RWPE2 (cell line): ENCODE measurements at regions not wholly inside any gene's neighbourhood (a gene's known extent, or its start where the extent isn't known, plus 50 kb on each side); places are given as distances from the start of the nearest gene placed in this dataset.

Experiments used
- ATAC-seq: fragments of 200-7000 bp; cut with Tn5 transposase; 3 replicates; pipeline ENCODE4 v1.9.1; 2021; ENCODE audit warnings: low read depth
- DNase-seq: peaks from one replicate; pipeline ENCODE4 v3.0.0-alpha.2; 2020; ENCODE audit warnings: low spot score
- H3K27ac ChIP-seq: fragments of 450-650 bp; 2 replicates; pipeline ENCODE4 v1.5.1; 2017; ENCODE audit warnings: mild to moderate bottlenecking; ENCODE audit not compliant: poor library complexity, severe bottlenecking
- H3K27me3 ChIP-seq: fragments of 250-450 bp; sonication (Bioruptor Pico); 2 replicates; pipeline ENCODE4 v1.5.1; 2021; ENCODE audit warnings: mild to moderate bottlenecking, moderate library complexity; ENCODE audit not compliant: insufficient read depth, poor library complexity, severe bottlenecking
- H3K36me3 ChIP-seq: fragments of 250-450 bp; sonication (Bioruptor Pico); 2 replicates; pipeline ENCODE4 v1.5.1; 2020; ENCODE audit warnings: low read depth, mild to moderate bottlenecking, moderate library complexity
- H3K4me1 ChIP-seq: fragments of 250-450 bp; sonication (Bioruptor Pico); 2 replicates; pipeline ENCODE4 v1.5.1; 2021; ENCODE audit warnings: mild to moderate bottlenecking, moderate library complexity; ENCODE audit not compliant: insufficient read depth, poor library complexity, severe bottlenecking
- H3K4me3 ChIP-seq: fragments of 250-450 bp; sonication (Bioruptor Pico); 2 replicates; pipeline ENCODE4 v1.5.1; 2021; ENCODE audit warnings: mild to moderate bottlenecking, moderate library complexity; ENCODE audit not compliant: severe bottlenecking
- H3K9me3 ChIP-seq: fragments of 250-450 bp; sonication (Bioruptor Pico); 2 replicates; pipeline ENCODE4 v1.5.1; 2021; ENCODE audit warnings: mild to moderate bottlenecking, moderate library complexity; ENCODE audit not compliant: severe bottlenecking
- TF ChIP-seq, protein P1 (sequence below): fragments of 450-650 bp; IDR thresholded peaks from one replicate; pipeline ENCODE4 v1.5.1; 2017; ENCODE audit warnings: mild to moderate bottlenecking, moderate library complexity; ENCODE audit not compliant: poor library complexity, severe bottlenecking

DNA sequence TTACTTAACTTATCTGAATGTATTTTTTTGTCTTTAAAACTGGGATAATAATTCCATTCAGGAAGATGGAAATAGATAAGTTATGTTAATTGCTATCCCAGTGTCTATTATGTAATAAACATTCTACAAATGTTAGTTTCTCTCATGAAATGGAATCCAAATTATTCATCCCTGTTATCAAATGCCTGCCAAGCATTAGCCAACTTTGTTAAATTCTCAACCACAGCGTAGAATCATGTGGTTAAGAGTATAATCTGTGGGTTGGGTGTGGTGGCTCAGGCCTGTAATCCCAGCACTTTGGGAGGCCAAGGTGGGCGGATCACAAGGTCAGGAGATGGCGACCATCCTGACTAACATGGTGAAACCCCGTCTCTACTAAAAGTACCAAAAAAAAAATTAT, 912.9 kb upstream of the SEMA6A start:
- TF ChIP-seq, protein P1, sequence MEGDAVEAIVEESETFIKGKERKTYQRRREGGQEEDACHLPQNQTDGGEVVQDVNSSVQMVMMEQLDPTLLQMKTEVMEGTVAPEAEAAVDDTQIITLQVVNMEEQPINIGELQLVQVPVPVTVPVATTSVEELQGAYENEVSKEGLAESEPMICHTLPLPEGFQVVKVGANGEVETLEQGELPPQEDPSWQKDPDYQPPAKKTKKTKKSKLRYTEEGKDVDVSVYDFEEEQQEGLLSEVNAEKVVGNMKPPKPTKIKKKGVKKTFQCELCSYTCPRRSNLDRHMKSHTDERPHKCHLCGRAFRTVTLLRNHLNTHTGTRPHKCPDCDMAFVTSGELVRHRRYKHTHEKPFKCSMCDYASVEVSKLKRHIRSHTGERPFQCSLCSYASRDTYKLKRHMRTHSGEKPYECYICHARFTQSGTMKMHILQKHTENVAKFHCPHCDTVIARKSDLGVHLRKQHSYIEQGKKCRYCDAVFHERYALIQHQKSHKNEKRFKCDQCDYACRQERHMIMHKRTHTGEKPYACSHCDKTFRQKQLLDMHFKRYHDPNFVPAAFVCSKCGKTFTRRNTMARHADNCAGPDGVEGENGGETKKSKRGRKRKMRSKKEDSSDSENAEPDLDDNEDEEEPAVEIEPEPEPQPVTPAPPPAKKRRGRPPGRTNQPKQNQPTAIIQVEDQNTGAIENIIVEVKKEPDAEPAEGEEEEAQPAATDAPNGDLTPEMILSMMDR = no peak
- no peaks in the 10 kb centered on the region for H3K36me3 ChIP-seq
- peaks cover 2% of the 10 kb centered on the region for H3K9me3 ChIP-seq
- DNase-seq = no peak
- no peaks in the 10 kb centered on the region for H3K27me3 ChIP-seq
- H3K4me3 ChIP-seq = no peak overlapping the region
- H3K27ac ChIP-seq = no peak overlapping the region
- peaks cover 5% of the 10 kb centered on the region for H3K4me1 ChIP-seq
- ATAC-seq = no peak

DNA sequence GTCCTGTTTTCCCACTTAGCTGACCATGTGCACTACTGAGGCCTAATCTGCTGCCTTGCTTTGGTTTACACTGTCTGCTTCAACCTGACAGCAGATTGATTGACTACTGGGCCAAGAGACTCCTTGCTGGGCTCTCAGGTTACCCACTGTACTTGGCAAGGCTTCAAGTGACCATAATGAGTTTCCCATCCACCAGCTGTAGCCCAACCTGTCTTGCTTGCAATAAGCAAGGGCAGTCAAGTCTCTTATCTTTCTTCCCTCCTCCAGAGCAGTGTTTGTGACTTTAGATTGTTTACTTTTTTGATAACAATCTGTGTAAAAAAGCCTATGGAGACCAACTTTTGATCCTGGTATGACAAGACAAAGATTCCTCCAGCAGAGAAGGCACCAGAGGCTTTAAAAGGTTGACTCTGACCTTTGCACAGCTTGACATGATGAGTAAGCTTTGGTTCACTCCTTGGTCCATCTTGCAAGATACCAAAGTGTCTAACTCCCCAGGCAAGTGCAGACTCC, 912.3 kb upstream of the SEMA6A start:
- ATAC-seq (no peak), DNase-seq (no peak)
- peaks cover 5% of the 10 kb centered on the region for H3K4me1 ChIP-seq
- H3K27me3 ChIP-seq = no peaks in the 10 kb centered on the region
- TF ChIP-seq, protein P1 = no peak
- no peak overlapping the region for H3K27ac ChIP-seq
- H3K4me3 ChIP-seq = no peak overlapping the region
- H3K36me3 ChIP-seq = no peaks in the 10 kb centered on the region
- peaks cover 2% of the 10 kb centered on the region for H3K9me3 ChIP-seq

DNA sequence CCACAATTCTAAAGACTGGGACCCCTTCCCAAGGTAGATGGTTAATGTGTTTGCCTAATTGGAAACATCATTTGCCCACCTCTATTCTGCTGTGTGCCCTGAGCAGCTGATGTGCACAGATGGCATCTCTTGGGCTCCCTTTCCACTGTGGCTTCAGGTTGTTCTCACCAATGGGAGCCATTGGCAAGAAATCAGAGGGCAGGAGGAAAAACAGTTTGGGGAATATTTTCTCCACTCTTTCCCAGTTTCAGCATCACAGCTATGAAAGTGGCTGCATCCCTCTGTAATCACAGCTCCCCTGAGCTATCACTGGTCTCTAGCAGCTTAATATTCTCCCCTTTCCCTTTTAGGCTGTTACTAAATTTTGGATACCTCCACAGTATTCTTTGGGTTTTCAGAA, 911.6 kb upstream of the SEMA6A start:
- ATAC-seq = no peak

DNA sequence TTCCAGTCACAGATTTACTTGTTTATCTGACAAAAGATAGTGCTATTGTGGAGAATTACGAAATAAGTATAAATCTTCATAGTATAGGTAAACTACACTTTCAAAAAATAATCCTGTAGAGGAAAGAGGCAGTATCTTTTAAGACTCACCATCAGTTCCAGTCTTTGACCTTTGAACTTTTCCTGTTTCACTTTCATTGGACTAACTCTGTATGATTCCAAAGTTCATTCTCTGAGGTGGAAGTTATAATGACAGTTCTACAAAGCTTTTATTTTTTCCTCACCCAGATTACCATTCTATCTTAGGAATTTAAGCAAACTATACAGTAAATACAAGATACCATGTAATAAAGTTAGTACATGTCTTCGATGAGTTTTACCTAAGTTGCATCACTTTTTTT, 901.3 kb upstream of the SEMA6A start:
- no peaks in the 10 kb centered on the region for H3K9me3 ChIP-seq
- H3K36me3 ChIP-seq = no peaks in the 10 kb centered on the region
- ATAC-seq = no peak
- TF ChIP-seq, protein P1 = no peak
- H3K4me1 ChIP-seq = no peaks in the 10 kb centered on the region
- H3K27me3 ChIP-seq = no peaks in the 10 kb centered on the region
- no peak overlapping the region for H3K4me3 ChIP-seq
- H3K27ac ChIP-seq = no peak overlapping the region
- no peak for DNase-seq

More for the DNA sequence above, 911.6 kb upstream of the SEMA6A start:
- Histone ChIP-seq H3K27ac (no peak overlapping the region), H3K36me3 (no peaks in the 10 kb centered on the region), H3K9me3 (peaks cover 2% of the 10 kb centered on the region), H3K4me1 (peaks cover 5% of the 10 kb centered on the region), H3K4me3 (no peak overlapping the region), H3K27me3 (no peaks in the 10 kb centered on the region)
- DNase-seq = no peak
- TF ChIP-seq, protein P1 = no peak

GRCh38 chr5:117473165-117473564, 898.5 kb upstream of the SEMA6A start:
- no peaks in the 10 kb centered on the region for H3K9me3 ChIP-seq
- H3K27me3 ChIP-seq = no peaks in the 10 kb centered on the region
- DNase-seq = no peak
- H3K4me3 ChIP-seq = no peak overlapping the region
- no peak for ATAC-seq
- no peaks in the 10 kb centered on the region for H3K4me1 ChIP-seq
- TF ChIP-seq, protein P1 = no peak
- no peak overlapping the region for H3K27ac ChIP-seq
- no peaks in the 10 kb centered on the region for H3K36me3 ChIP-seq
